ENCODE measurements at regions not wholly inside any gene's neighbourhood (a gene's known extent, or its start where the extent isn't known, plus 50 kb on each side); places are given as distances from the start of the nearest gene placed in this dataset.
A peak's percentile ranks its signal among the peaks of the same experiment; 100 is the strongest.

DNA sequence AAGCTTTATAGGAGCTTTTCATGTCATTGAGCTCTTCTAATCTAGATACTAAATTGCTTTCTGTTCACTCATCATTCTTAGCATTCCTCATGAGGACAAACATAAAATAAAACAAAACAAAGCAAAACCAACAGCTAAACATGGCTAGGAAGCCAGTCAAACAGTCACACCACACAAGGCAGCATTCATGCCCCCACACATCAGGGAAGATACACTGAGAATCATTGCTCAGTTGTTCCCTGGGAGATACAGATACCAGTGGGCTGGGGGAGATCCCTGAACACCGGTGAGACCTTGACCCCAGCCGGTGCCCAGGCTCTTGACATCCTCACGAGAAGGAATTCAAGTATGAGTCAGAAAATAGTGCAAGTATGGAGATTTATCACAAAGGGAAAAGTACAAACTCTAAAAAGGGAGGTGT, 177.9 kb upstream of the ARL4C start:
- Histone ChIP-seq H3K27ac (no peak overlapping the region), H3K36me3 (no peaks in the 10 kb centered on the region), H3K4me1 (peaks cover 16% of the 10 kb centered on the region), H3K27me3 (no peaks in the 10 kb centered on the region), H3K9me3 (no peaks in the 10 kb centered on the region), H3K4me3 (no peak overlapping the region)
- 63% methylated on average over 3 of the region's 3 CpGs for WGBS
- DNase-seq (ENCODE audit: low spot score in 2 of 2): no peak
- TF ChIP-seq, protein P1, sequence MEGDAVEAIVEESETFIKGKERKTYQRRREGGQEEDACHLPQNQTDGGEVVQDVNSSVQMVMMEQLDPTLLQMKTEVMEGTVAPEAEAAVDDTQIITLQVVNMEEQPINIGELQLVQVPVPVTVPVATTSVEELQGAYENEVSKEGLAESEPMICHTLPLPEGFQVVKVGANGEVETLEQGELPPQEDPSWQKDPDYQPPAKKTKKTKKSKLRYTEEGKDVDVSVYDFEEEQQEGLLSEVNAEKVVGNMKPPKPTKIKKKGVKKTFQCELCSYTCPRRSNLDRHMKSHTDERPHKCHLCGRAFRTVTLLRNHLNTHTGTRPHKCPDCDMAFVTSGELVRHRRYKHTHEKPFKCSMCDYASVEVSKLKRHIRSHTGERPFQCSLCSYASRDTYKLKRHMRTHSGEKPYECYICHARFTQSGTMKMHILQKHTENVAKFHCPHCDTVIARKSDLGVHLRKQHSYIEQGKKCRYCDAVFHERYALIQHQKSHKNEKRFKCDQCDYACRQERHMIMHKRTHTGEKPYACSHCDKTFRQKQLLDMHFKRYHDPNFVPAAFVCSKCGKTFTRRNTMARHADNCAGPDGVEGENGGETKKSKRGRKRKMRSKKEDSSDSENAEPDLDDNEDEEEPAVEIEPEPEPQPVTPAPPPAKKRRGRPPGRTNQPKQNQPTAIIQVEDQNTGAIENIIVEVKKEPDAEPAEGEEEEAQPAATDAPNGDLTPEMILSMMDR (IDR thresholded peaks at IDR 0.05): no peak
- no peak for TF ChIP-seq POLR2AphosphoS5 (IDR thresholded peaks at IDR 0.05)
- no peak for TF ChIP-seq POLR2A (IDR thresholded peaks at IDR 0.05)
- no peak for TF ChIP-seq EP300 (IDR thresholded peaks at IDR 0.05)

DNA sequence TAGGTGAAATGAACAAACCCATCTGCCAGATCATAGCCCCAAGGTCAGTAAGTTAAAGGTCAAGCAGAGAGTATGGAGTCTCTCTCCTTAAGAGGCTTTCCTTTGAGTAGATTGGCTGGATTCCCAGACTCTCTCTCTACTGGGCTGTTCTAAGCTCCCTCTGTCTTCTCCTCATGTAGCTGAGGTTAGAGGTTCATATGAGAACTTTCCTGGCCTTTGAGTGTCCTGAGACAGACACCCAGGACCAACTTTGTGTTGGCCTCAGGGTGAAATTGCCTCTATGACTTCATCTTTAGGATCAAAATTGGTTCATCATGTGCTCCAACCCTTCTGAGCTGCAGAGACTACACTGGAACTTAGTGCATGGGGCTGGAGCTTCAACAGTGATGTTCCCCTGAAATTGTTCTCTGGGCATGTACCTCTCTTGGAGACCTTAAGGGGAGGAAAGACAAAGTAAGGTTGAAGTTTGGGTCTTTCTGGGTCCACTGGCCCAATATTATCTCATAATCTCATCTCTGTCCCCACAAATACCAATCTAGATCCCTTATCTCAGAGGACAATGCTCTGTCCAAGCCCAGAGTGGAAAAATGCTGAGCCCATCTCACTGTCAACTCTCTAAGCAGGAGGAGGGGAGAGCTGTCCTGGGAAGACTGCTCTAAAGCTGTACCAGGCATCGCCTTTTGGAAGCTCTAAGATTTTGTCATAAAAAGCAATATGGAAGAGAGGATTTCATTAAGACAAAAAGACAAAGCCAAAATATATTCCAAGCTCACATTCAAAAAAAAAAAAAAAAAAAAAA, 177.3 kb upstream of the ARL4C start:
- no peaks in the 10 kb centered on the region for H3K36me3 ChIP-seq
- peaks cover 10% of the 10 kb centered on the region for H3K4me1 ChIP-seq
- TF ChIP-seq, protein P1 (IDR thresholded peaks at IDR 0.05): no peak
- no peak for TF ChIP-seq POLR2AphosphoS5 (IDR thresholded peaks at IDR 0.05)
- TF ChIP-seq EP300 (IDR thresholded peaks at IDR 0.05): no peak
- no peak for TF ChIP-seq POLR2A (IDR thresholded peaks at IDR 0.05)
- no peak overlapping the region for H3K27ac ChIP-seq
- 95% methylated on average over 1 of the region's 1 CpG for WGBS
- no peaks in the 10 kb centered on the region for H3K27me3 ChIP-seq
- H3K4me3 ChIP-seq: no peak overlapping the region
- no peak for DNase-seq (ENCODE audit: low spot score in 2 of 2)
- H3K9me3 ChIP-seq: no peaks in the 10 kb centered on the region

DNA sequence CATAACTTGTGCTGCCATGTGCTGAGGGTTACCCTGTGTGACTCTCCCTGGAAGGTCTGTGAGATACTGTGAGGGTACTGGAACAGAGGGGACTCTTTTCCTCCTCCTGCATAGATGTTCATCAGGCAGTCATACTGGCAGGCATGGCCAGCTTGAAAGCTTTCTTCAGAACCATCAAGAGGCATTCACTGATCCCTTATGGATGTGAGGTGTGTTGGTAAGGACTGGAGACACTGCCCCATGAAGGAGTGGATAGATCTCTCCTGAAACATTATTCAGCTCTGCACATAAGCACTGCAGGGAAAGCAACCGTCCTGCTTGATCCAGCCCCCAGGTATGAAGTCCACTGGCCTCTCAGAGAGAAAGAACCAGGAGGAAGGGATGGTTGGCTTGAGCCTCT, 176.6 kb upstream of the ARL4C start:
- H3K4me1 ChIP-seq: peaks cover 5% of the 10 kb centered on the region
- TF ChIP-seq, protein P1 (IDR thresholded peaks at IDR 0.05): no peak
- no peak for TF ChIP-seq POLR2A (IDR thresholded peaks at IDR 0.05)
- no peak for TF ChIP-seq POLR2AphosphoS5 (IDR thresholded peaks at IDR 0.05)
- no peak for TF ChIP-seq EP300 (IDR thresholded peaks at IDR 0.05)
- WGBS: 71% methylated on average over 1 of the region's 1 CpG

DNA sequence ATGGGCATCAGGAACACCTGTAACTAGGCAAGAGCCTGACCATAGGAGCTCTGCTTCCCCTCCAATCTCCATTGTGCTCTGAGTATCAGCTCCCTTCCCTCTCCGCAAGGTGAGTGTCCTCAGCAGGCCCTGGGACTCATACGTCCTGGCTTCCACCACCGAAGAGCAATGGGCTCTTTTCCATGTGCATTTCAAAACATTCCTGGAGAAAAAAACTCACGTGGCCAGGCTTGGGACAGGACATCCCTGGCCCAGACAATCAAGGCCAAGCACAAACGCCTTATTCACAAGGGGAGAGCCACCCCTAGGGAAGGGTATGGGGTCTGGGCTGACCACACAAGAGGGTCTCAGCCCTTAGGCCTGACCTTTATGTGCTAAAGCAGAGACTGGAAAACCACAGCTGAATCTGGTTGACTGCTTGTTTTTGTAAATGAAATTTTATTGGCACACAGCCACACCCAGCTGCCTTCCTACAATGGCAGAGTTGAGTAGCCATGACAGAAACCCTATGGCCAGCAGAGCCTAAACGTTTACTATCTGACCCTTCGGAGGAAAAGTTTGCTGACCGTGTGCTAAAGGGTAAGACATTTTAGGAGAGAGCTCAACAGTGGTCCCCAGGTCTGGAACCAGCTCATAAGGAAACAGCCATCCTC, 175.7 kb upstream of the ARL4C start:
- H3K4me1 ChIP-seq: peaks cover 5% of the 10 kb centered on the region
- H3K36me3 ChIP-seq: no peaks in the 10 kb centered on the region
- no peak for TF ChIP-seq POLR2AphosphoS5 (IDR thresholded peaks at IDR 0.05)
- TF ChIP-seq POLR2A (IDR thresholded peaks at IDR 0.05): no peak
- TF ChIP-seq, protein P1 (IDR thresholded peaks at IDR 0.05): no peak
- no peak for TF ChIP-seq EP300 (IDR thresholded peaks at IDR 0.05)
- H3K27me3 ChIP-seq: no peaks in the 10 kb centered on the region
- no peak overlapping the region for H3K4me3 ChIP-seq
- no peak for DNase-seq (ENCODE audit: low spot score in 2 of 2)
- WGBS: 76% methylated on average over 8 of the region's 8 CpGs
- H3K9me3 ChIP-seq: no peaks in the 10 kb centered on the region
- H3K27ac ChIP-seq: no peak overlapping the region

More for the DNA sequence above, 176.6 kb upstream of the ARL4C start:
- Histone ChIP-seq H3K4me3 (no peak overlapping the region), H3K27me3 (no peaks in the 10 kb centered on the region), H3K27ac (no peak overlapping the region), H3K9me3 (no peaks in the 10 kb centered on the region), H3K36me3 (no peaks in the 10 kb centered on the region)
- DNase-seq (ENCODE audit: low spot score in 2 of 2): peak in 1 of 2 donors; percentile 37

DNA sequence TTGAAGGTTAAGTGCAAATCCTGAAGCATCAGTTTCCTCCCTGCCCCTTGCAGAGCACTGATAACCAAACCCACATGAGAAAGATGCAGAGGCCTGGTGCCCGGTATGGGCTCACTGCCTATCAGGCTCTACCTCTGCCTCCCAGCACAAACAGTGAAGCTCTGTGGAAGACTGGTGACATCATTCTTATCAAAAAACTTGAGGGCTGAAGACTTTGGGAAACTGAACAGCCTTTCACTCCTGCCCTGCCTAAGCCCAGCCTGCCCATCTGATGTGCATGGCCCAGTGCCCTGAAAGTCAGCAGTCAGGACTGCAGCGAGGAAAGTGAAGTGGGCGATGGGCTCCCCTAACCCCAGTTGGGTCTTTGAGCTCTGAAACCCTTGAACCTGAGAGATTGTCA, 174.8 kb upstream of the ARL4C start:
- Histone ChIP-seq H3K4me3 (no peak overlapping the region), H3K27ac (no peak overlapping the region), H3K4me1 (peaks cover 5% of the 10 kb centered on the region), H3K9me3 (no peaks in the 10 kb centered on the region), H3K36me3 (no peaks in the 10 kb centered on the region), H3K27me3 (no peaks in the 10 kb centered on the region)
- DNase-seq (ENCODE audit: low spot score in 2 of 2): no peak
- no peak for TF ChIP-seq POLR2AphosphoS5 (IDR thresholded peaks at IDR 0.05)
- 93% methylated on average over 3 of the region's 3 CpGs for WGBS

All from suprapubic skin (tissue), 4 donors.